ENCODE measurements at regions not wholly inside any gene's neighbourhood (a gene's known extent, or its start where the extent isn't known, plus 50 kb on each side); places are given as distances from the start of the nearest gene placed in this dataset.

GRCh38 chr2:47238638-47239037, 62.3 kb upstream of the CALM2 start:
- Histone ChIP-seq H3K4me3 (ENCODE audit: low read length in 2 of 2) (no peak overlapping the region), H3K9ac (ENCODE audit: low read depth in 1 of 2, low read length in 2 of 2) (no peak overlapping the region), H3K27me3 (ENCODE audit: control insufficient read depth in 2 of 2, insufficient read depth in 2 of 2, low read length in 2 of 2) (no peaks in the 10 kb centered on the region), H3K9me3 (ENCODE audit: control insufficient read depth in 2 of 2, low read length in 2 of 2) (no peaks in the 10 kb centered on the region), H3K36me3 (ENCODE audit: control insufficient read depth in 2 of 2, insufficient read depth in 2 of 2, low read length in 2 of 2) (no peaks in the 10 kb centered on the region), H3K4me1 (ENCODE audit: control insufficient read depth in 2 of 2, insufficient read depth in 2 of 2, low read length in 2 of 2) (peaks cover 0 to 3% of the 10 kb centered on the region in 2 donors), H3K27ac (ENCODE audit: low read depth in 2 of 2, low read length in 2 of 2) (no peak overlapping the region)

DNA sequence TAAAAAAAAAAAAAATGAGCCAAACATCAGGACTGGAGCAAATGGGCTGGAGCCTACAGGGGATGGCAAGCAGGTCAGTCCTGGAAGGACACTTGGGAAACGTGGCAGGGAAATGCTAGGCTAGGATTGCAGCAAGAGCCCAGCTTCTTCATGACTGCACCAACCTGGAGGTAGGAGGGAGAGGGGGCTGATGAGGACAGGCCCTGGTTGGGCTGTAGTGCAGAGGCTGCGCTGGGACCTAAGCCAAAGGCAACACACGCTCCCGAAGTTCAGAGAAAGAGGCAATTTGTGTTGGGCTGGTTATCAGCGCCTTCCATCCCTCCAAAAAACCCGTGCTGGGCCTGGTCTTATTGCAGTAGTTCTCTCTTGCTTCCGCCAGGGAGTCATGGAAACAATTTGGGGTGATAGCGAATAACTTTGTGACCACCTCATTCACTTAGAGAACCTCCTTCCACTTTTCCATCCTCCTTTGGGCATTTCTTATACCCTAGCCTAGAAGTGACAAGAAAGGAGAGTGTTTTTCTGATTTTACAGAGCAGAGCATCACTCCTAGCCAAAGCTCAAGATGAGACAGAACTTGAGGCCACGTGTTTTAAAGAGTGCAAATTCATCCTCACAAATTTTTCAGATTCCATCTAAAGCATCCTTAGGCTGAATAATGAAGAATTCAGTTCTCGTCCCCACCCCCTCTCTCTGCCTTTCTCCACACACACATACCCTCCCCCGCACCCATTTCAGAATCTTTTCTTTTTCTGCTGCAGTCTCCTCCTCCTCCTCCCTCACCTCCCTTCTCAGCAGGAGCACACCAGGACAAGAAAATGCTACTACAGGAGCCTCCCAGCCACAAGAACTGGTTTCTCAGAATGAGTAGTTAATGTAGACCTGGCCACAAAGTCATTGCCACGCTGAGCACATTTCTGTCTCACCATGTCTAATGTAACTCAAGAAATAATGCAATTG, 61.3 kb upstream of the CALM2 start:
- Histone ChIP-seq H3K4me1 (ENCODE audit: control insufficient read depth in 2 of 2, insufficient read depth in 2 of 2, low read length in 2 of 2) (peaks cover 0 to 3% of the 10 kb centered on the region in 2 donors), H3K27me3 (ENCODE audit: control insufficient read depth in 2 of 2, insufficient read depth in 2 of 2, low read length in 2 of 2) (no peaks in the 10 kb centered on the region), H3K9ac (ENCODE audit: low read depth in 1 of 2, low read length in 2 of 2) (no peak overlapping the region), H3K36me3 (ENCODE audit: control insufficient read depth in 2 of 2, insufficient read depth in 2 of 2, low read length in 2 of 2) (no peaks in the 10 kb centered on the region), H3K4me3 (ENCODE audit: low read length in 2 of 2) (no peak overlapping the region), H3K27ac (ENCODE audit: low read depth in 2 of 2, low read length in 2 of 2) (no peak overlapping the region), H3K9me3 (ENCODE audit: control insufficient read depth in 2 of 2, low read length in 2 of 2) (no peaks in the 10 kb centered on the region)

DNA sequence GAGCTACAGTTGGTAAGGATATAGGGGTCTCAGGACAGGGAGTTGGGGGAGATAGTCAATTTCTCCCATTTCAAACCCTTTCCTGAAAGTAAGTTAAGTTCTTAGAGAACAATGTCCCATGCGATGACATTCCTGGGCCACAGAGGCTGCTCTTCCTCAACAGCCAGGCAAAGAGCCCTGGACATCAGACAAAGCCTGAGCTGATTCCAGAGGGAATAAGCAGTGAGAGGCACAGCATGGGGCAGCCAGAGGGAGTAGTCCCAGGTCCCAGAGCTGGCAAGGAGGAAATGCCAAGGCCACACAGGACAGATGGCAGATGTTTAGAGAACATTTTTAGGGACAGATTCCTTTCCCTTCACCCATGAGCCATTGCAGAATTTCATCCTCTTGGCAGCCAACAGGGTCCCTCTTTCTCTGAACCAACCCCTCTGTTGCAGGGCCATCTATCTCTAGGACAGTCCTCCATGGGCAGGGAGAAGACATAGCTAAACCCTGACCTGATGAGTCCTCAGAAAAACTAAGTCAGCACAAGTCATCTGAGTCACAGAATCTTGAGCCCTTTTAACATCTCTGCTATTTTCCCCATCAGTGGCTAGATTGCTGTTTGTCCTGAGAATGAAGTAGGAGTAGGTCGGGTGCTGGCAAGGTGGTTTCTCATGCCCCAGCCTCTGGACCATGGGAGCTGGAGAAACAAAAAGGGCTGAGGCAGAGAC, 60.3 kb upstream of the CALM2 start:
- no peaks in the 10 kb centered on the region for H3K9me3 ChIP-seq (ENCODE audit: control insufficient read depth in 2 of 2, low read length in 2 of 2)
- H3K4me3 ChIP-seq (ENCODE audit: low read length in 2 of 2): no peak overlapping the region
- no peaks in the 10 kb centered on the region for H3K36me3 ChIP-seq (ENCODE audit: control insufficient read depth in 2 of 2, insufficient read depth in 2 of 2, low read length in 2 of 2)
- peaks cover 0 to 3% of the 10 kb centered on the region in 2 donors for H3K4me1 ChIP-seq (ENCODE audit: control insufficient read depth in 2 of 2, insufficient read depth in 2 of 2, low read length in 2 of 2)
- H3K27me3 ChIP-seq (ENCODE audit: control insufficient read depth in 2 of 2, insufficient read depth in 2 of 2, low read length in 2 of 2): no peaks in the 10 kb centered on the region
- no peak overlapping the region for H3K27ac ChIP-seq (ENCODE audit: low read depth in 2 of 2, low read length in 2 of 2)
- H3K9ac ChIP-seq (ENCODE audit: low read depth in 1 of 2, low read length in 2 of 2): no peak overlapping the region

DNA sequence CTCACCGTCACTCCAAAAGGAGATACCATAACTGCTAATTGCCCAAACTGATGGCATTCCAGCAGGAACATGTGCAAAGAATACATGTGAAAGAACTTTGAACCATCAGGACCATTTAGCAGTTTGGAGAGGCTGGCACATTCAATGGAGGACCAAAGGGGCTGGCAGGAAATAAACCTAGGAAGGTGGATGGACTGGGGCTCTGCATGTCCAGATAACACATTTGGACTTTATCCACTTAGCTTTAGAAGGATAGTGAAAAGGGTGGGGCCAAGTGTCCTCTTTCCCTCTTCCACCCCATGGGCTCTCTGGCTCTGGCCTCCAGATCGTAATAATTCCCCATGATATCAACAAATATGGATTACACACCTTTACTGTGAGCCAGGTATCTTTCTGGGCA, 58.8 kb upstream of the CALM2 start:
- Histone ChIP-seq H3K9ac (ENCODE audit: low read depth in 1 of 2, low read length in 2 of 2) (no peak overlapping the region), H3K9me3 (ENCODE audit: control insufficient read depth in 2 of 2, low read length in 2 of 2) (no peaks in the 10 kb centered on the region), H3K4me1 (ENCODE audit: control insufficient read depth in 2 of 2, insufficient read depth in 2 of 2, low read length in 2 of 2) (peaks cover 0 to 3% of the 10 kb centered on the region in 2 donors), H3K36me3 (ENCODE audit: control insufficient read depth in 2 of 2, insufficient read depth in 2 of 2, low read length in 2 of 2) (no peaks in the 10 kb centered on the region), H3K27ac (ENCODE audit: low read depth in 2 of 2, low read length in 2 of 2) (no peak overlapping the region), H3K4me3 (ENCODE audit: low read length in 2 of 2) (no peak overlapping the region), H3K27me3 (ENCODE audit: control insufficient read depth in 2 of 2, insufficient read depth in 2 of 2, low read length in 2 of 2) (no peaks in the 10 kb centered on the region)

DNA sequence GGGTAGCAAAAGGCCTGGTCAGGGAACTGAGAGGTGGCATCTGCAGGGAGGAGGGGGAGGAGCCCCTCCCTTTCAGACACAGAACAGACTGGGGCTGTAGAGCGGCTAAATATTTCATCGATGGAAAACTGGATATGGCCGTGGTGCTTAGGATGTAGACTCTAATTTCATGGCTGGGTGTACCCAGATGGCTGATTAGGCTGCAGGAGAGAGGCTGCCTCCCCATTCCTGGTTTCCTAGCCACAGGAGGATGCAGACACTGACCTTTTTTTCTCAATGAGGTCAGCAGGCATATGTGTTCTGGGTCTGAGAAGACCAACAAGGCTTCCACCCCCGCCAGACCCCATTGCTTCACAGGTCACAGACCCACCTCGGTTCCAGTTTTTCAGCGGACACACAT, 58.1 kb upstream of the CALM2 start:
- Histone ChIP-seq H3K4me3 (ENCODE audit: low read length in 2 of 2) (no peak overlapping the region), H3K27ac (ENCODE audit: low read depth in 2 of 2, low read length in 2 of 2) (no peak overlapping the region), H3K4me1 (ENCODE audit: control insufficient read depth in 2 of 2, insufficient read depth in 2 of 2, low read length in 2 of 2) (peaks cover 0 to 3% of the 10 kb centered on the region in 2 donors), H3K27me3 (ENCODE audit: control insufficient read depth in 2 of 2, insufficient read depth in 2 of 2, low read length in 2 of 2) (no peaks in the 10 kb centered on the region), H3K9ac (ENCODE audit: low read depth in 1 of 2, low read length in 2 of 2) (no peak overlapping the region), H3K36me3 (ENCODE audit: control insufficient read depth in 2 of 2, insufficient read depth in 2 of 2, low read length in 2 of 2) (no peaks in the 10 kb centered on the region), H3K9me3 (ENCODE audit: control insufficient read depth in 2 of 2, low read length in 2 of 2) (no peaks in the 10 kb centered on the region)

DNA sequence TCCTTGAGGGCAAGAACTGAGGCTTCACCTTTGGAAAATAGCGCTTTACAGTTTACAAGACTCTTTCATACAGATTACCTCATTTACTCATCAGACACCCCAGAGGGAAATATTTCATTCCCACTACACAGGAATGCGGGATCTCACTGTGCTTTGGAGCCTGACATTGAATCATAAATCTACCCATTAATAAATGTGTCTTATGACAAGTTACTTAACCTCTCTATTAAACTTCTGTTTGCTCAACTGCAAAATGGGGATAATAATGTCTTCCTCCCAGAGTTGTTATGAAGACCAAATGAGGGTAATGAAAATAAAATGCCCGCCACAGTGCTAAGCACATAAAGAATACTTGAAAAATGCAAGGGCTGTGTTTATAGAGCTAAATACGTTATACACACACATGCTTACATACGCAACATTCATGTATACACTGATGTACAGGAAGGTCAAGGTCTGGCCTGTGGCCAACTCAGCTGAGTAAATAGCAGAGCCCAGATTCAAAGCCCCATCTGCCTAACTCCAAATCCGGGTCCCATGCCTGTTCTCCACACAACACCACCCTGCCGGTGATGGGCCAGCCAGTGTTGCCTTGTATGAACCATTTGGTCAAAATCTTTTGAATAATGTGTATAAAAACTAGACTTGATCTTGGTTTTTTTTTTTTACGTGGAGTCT, 56.6 kb upstream of the CALM2 start:
- no peaks in the 10 kb centered on the region for H3K27me3 ChIP-seq (ENCODE audit: control insufficient read depth in 2 of 2, insufficient read depth in 2 of 2, low read length in 2 of 2)
- H3K4me1 ChIP-seq (ENCODE audit: control insufficient read depth in 2 of 2, insufficient read depth in 2 of 2, low read length in 2 of 2): peaks cover 0 to 3% of the 10 kb centered on the region in 2 donors
- H3K27ac ChIP-seq (ENCODE audit: low read depth in 2 of 2, low read length in 2 of 2): no peak overlapping the region
- no peaks in the 10 kb centered on the region for H3K36me3 ChIP-seq (ENCODE audit: control insufficient read depth in 2 of 2, insufficient read depth in 2 of 2, low read length in 2 of 2)
- no peaks in the 10 kb centered on the region for H3K9me3 ChIP-seq (ENCODE audit: control insufficient read depth in 2 of 2, low read length in 2 of 2)
- H3K9ac ChIP-seq (ENCODE audit: low read depth in 1 of 2, low read length in 2 of 2): no peak overlapping the region
- no peak overlapping the region for H3K4me3 ChIP-seq (ENCODE audit: low read length in 2 of 2)

DNA sequence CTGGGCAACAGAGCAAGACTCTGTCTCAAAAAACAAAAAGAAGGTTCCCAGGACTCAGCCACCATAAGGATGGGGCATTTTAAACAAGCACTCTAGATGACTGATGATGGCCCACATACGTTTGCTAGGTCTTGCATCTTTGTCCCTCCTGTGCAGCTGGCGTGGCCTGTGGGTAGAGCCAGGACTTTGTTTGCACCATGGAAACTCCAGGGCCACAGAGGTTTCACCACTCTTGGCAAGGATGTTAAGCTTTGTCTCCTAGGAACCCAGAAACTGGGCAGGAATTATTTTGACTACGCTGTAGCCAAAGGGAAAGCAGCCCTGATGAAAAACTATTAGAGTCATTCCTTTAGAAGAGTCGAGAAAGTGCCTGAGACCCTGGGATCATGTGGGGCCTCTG, 54.1 kb upstream of the CALM2 start:
- Histone ChIP-seq H3K9me3 (ENCODE audit: control insufficient read depth in 2 of 2, low read length in 2 of 2) (no peaks in the 10 kb centered on the region), H3K4me1 (ENCODE audit: control insufficient read depth in 2 of 2, insufficient read depth in 2 of 2, low read length in 2 of 2) (peaks cover 11 to 14% of the 10 kb centered on the region in 2 donors), H3K9ac (ENCODE audit: low read depth in 1 of 2, low read length in 2 of 2) (no peak overlapping the region), H3K36me3 (ENCODE audit: control insufficient read depth in 2 of 2, insufficient read depth in 2 of 2, low read length in 2 of 2) (no peaks in the 10 kb centered on the region), H3K27ac (ENCODE audit: low read depth in 2 of 2, low read length in 2 of 2) (no peak overlapping the region), H3K27me3 (ENCODE audit: control insufficient read depth in 2 of 2, insufficient read depth in 2 of 2, low read length in 2 of 2) (no peaks in the 10 kb centered on the region), H3K4me3 (ENCODE audit: low read length in 2 of 2) (no peak overlapping the region)

DNA sequence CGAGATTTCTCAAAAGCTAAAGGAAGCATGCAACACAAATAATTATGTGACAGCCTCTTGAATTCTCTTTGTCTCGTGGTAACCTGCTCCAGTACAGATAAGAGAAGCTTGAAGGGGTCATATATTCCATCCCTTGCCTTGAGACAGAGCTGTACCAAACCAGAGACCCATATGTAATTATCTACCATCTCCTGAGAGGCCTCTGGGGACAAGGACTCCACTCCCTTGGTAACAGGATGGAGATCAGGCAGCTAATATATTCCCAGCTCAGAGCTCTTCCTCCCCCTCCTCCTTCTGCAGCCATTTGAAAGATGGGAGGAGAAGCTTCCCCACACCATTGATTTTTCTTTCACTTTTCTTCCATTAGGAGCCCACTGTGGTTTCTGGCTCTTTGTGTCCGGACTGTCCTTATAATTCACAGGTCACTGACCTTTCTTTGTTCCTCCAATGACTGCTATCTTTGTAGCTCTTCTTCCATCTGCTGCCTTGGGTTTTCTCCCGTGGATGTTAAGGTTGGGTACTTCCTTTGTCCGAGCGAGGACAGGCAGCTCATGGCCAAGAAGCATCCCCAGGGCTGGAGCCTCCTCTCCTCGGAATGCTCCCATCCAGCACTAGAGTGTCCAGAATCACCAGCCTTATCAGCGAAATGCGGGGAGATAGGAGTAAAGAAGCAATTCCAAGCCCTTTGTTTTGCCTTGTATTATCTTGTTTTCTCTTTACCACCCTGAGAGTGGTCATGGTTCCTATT, 51.4 kb upstream of the CALM2 start:
- no peaks in the 10 kb centered on the region for H3K9me3 ChIP-seq (ENCODE audit: control insufficient read depth in 2 of 2, low read length in 2 of 2)
- peaks cover 15% of the 10 kb centered on the region in 2 donors for H3K4me1 ChIP-seq (ENCODE audit: control insufficient read depth in 2 of 2, insufficient read depth in 2 of 2, low read length in 2 of 2)
- H3K9ac ChIP-seq (ENCODE audit: low read depth in 1 of 2, low read length in 2 of 2): no peak overlapping the region
- no peaks in the 10 kb centered on the region for H3K27me3 ChIP-seq (ENCODE audit: control insufficient read depth in 2 of 2, insufficient read depth in 2 of 2, low read length in 2 of 2)
- H3K27ac ChIP-seq (ENCODE audit: low read depth in 2 of 2, low read length in 2 of 2): no peak overlapping the region
- H3K36me3 ChIP-seq (ENCODE audit: control insufficient read depth in 2 of 2, insufficient read depth in 2 of 2, low read length in 2 of 2): no peaks in the 10 kb centered on the region
- H3K4me3 ChIP-seq (ENCODE audit: low read length in 2 of 2): no peak overlapping the region

DNA sequence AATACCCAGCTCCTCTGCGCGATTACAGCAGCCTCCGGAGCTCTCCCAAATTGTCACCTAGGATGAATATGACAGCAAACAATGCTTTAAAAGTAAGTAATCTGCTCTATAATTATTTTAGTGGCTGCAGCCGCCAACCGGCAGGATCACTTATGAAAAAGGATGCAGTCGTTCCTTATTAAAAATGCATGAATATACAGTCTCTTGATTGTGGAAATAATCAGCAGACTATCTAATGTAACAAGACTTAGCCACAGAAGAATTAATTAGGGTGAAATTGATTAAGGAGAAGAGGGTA, 50.6 kb upstream of the CALM2 start:
- Histone ChIP-seq H3K36me3 (ENCODE audit: control insufficient read depth in 2 of 2, insufficient read depth in 2 of 2, low read length in 2 of 2) (no peaks in the 10 kb centered on the region), H3K4me3 (ENCODE audit: low read length in 2 of 2) (no peak overlapping the region), H3K9ac (ENCODE audit: low read depth in 1 of 2, low read length in 2 of 2) (no peak overlapping the region), H3K27me3 (ENCODE audit: control insufficient read depth in 2 of 2, insufficient read depth in 2 of 2, low read length in 2 of 2) (no peaks in the 10 kb centered on the region), H3K27ac (ENCODE audit: low read depth in 2 of 2, low read length in 2 of 2) (no peak overlapping the region), H3K4me1 (ENCODE audit: control insufficient read depth in 2 of 2, insufficient read depth in 2 of 2, low read length in 2 of 2) (peaks cover 15% of the 10 kb centered on the region in 2 donors), H3K9me3 (ENCODE audit: control insufficient read depth in 2 of 2, low read length in 2 of 2) (no peaks in the 10 kb centered on the region)
